IPS-NIHi11 (cell line): ENCODE measurements at regions not wholly inside any gene's neighbourhood (a gene's known extent, or its start where the extent isn't known, plus 50 kb on each side); places are given as distances from the start of the nearest gene placed in this dataset.
A peak's percentile ranks its signal among the peaks of the same experiment; 100 is the strongest.

Experiments
- DNase-seq: peaks from one replicate; pipeline ENCODE4 v3.0.0; 2012; ENCODE audit warnings: mixed read lengths, low spot score

DNA sequence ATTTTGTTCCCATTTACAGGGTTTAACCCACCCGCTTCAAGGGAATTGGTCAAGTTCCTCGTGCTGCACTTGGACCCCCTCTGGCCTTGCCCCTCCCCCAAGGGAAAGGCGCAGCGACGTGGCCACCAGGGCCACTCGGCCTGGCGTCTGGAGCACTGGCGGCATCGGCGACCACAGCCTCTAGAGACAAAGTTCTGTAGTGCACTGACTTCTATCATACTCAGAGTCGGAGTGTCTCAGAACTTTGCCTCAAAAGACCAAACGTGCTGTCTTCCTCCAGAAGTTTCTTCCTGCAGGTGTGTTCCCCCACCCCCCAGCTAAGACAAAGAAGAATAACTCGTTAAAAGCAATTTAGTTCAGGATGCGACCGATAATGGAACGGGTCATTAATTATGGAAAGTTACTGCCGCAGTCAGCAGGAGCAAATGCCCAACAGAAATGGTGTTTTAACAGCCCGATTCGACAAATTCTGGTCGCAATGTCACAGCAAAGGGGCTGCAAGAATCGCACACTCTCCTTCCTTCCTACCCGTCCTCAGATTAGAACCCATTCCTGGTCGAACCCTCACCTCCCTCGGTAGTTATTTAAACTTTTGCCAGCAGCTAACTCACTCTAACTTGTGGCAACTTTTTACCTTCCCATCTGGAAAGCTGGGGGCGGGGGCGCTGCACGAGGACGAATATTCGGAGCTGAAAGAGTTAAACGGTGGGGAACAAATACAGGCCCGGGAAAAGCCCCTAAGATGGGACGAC is 202.1 kb upstream of the NFE2L3 start:
- peak; percentile 37 for DNase-seq

DNA sequence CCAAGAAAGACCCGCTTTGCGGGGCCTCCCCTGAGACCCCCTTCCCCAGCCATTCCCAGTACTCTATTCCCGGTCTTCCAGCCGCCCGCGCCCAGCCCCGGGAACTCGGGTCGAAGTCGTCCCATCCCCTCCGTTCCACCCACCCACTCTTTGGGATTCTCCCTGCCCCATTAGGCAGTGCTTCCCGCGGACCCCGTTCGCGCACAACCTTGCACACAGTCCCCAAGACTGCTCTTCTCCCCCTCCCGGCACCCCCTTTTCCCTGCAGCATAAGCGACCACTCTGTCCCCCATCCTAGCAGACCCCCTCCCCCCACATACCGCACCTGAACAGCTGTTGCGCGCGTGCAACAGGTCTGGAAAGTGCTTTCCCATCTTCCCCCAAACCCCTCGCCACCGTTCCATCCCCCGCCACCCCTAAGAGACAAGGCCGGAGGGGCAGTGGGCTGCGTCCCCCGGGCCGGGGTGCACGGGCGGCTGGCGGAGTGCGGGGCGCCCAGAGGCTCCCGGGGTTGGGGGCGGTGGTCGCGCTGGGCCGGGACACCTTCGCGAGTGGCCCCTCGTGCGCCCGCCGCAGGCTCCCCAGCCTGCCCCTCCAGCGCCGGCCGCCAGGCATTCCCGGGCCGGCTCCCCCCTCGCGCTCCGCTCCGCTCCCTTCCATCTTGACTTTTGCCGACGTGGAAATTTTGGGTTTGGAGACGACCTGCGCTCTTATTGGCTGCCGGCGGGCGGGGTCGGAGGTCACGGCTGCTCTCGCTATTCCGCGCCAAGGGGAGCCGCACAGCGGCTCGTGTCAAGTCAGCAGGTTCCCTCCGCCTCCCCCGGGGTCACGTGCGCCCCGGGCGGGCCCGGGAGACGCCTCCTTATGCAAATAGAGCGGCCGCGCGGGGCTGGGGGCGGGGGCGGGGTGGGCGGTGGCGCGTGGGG is 201.2 kb upstream of the NFE2L3 start:
- DNase-seq: peak; percentile 93

DNA sequence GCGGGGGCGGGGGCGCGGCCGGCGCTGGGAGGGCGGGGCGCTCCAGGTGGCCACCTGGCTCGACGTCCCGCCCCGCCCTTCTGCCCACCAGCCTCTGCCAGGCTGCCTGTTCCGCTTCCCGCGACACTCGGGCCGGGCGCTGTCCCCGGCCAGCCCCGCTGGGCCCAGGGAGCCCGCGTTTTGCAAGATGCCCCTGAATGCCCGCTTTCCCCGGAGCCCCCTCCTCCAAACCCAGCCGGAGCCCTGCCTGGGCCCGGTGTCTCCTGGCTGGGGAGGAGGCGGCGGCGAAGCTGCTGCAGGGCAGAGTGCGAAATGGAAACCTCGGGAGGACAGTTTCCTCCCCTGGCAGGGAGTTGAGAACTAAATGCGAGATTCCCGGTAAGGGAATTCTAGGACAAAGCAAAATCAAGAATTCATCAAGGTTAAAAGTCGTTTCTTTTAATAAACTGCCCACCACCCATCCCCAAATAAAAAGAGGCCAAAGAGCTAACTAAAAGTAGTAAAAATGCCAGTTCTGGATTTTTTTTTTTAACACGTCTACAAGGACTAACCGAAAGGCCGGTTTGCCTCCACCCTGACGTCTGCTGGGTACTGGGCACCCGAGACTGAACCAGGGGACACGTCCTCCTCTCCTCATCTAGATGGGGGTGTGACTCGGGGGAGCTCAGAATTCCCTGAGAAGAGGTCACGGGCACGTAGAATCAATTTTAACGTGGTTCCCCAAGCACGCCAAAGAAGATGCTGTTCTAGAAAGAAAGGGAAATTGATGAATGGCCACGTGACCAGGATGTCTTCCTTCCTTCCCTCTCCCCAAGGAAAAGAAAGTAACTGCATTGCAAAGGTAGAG is 200.4 kb upstream of the NFE2L3 start:
- DNase-seq: no peak

DNA sequence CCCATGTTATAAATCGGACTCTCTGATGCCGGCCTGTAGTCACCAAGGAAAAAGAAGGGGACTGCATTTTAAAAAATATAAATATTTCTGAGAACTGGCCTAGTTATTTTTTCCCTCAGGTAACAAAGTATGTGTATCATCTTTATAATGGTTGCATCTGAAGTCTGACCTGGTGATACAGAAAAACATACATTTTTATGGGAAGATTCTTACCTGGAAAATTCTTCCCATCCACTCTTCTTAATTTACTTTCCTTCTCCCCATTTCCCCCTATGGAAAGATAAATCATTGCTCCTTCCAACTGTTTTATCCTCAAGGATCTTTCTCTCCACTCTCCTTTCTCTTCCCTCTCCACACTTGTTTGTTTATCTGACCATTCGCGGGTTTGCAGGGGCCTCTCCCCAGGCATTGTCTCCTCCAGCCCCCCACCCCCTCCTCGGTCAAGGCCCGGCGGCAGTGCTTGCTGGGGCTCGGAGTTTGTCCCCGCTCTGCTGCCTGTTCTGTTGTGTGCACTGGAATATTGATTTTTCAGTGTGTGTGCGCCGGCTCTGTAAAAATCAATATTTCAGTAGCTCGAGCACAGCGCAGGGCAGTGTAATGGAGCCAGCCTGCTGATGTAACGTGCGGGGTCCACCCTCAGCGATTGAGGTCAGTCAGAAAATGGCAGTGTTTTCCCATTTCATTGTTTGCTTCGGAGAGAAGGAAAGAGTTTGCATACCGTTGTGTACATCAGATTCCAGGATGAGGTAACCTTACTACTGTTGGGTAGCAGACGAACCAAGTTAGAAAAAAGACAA is 199.5 kb upstream of the NFE2L3 start:
- DNase-seq: no peak

DNA sequence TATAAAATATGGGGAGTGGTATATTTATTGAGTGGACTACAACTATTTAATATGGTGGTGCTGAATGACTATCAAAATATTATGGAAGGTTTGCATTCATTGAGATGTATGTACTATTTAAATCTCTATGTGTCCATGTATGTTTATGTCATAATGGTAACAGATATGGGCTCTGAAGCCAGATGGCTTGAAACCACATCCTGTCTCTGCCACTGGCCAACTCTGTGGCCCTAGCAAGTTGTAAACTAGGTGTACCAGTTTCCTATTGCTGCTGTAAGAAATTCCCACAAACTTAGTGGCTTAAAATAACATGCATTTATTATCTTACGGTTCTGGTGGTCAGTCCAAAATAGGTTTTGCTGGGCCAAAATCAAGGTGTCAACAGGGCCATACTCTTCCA is 198.1 kb upstream of the NFE2L3 start:
- no peak for DNase-seq

DNA sequence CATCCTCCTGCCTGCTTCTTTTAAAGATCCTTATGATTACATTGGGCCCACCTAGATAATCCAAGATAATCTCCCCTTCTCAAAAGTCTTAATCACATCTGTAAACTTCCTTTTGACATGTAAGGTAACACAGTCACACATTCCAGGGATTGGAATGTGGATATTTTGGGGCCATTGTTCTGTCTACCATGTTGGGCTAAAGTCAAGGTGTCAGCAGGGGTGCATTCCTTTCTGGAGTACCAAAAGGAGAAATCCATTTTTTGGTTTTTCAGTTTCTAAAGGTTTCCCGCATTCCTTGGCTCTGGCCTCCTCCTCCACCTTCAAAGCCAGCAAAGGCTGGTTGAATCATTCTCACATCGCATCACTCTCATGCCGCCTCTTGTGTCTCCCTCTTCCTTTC is 197.6 kb upstream of the NFE2L3 start:
- no peak for DNase-seq

DNA sequence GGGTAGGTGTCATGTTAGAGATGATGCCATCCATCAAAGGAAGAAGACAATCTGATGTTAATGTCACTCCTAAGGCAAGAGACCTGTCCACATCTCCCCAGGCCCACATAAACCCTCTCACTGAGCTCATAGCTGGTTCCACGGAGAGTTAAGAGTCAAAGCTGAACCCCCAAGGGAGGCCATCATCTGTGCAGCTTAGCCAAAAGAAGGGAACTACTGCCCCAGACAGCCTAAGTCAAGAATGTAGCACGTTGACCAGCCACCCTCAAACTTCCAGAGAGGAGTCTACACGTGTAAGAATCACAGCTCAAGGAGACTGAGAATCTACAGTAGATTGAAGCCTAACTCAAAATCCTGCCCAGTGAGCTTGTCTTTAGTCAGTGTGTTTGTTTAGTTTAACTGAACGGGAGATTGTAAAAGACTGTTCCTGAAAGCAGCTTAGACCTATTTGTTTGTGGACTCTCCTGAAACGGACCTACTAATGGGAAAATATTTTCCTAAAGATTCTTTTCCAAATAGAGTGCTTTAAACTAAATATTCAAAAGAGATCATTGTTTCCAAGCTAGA is 192.7 kb upstream of the NFE2L3 start:
- DNase-seq: no peak

DNA sequence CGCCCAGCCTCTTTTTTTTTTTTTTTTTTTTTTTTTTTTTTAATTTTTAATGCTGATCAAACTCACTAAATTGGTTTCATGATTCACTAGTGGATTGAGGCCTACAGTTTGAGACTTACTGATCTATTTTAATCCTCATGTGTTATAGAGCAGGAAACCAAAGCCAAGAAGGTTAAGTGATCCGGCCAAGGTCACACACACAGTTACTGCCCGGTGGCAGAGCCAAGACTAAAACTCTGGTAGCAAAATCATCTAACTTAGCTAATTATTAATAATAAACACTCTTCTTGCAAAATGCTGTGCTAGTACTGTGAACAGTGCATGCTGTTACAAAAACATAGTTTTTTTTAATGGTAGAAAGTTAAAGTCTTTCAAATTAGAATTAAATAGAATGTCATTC is 188.3 kb upstream of the NFE2L3 start:
- DNase-seq: no peak

DNA sequence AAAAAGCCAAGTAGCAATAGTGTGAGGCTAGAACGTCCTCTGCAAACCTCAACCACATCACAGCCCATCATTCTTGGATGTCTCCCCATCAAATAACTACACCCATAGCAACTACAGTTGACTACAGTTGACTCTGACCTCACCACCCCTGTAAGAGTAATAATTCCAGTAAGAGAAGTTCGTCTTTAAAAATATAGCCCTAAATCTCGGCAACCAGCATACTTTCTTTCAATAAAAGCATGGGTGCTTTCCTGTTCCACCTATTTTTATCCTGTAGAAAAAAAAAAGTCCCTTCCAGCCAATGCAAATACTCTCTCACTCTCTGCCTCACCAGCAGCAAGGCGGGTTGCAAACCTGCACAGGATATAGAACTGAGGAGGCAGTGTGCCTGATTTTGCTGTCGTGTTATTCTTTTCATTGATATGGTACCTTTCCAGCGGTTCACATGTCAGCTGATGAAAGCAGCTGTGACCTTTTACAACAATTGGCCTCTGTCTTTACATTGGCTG is 187.5 kb upstream of the NFE2L3 start:
- DNase-seq: no peak

DNA sequence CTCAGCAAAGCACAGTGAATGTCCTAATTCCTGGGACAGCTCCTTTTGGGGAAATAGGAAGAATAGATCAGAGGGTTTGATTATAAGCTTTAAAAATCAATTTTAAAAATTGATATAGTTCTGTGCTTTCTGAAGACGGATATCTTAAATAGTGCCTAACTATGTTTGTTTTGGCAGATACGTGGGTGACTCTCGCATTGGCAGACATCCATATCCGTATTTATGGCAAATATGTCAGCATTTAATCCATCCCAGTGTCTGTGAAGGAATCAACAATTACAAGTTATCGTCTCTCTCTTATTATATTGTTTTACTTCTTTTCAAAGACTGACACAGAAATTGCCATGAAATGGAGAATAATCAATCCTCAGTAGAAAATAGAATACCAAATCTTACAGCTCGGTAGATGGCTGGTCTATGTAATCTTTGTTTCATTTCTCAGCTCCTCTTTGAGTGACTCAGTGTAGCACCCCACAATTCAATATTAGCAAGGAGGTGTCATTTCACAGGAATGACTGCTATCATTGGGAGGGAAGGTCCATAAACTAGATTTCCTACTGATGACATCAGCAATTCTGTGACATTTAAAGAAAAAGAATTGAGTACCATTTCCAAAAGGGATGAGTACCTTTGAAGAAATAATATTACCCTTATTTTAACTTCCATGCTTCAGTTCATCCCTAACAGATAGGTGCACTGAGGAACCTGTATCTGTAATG is 186.4 kb upstream of the NFE2L3 start:
- DNase-seq: no peak

DNA sequence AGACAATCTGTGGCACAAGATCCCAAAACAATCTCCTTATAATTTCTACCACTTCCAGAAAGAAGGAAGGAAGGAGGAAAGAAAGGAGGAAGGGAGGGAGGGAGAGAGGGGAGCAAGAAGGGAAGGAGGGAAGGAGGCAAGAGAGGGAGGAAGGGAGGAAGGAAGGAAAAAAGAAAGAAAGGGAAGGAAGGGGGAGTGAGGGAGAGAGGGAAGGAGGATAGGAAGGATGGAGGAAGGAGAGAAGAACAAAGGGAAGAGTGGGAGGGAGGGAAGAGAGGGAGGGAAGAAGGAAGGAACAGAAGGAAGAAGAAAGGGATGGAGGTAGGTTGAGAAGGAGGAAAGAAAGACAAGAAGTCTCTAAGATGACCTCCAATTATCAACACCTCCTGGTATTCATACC is 185.5 kb upstream of the NFE2L3 start:
- no peak for DNase-seq

DNA sequence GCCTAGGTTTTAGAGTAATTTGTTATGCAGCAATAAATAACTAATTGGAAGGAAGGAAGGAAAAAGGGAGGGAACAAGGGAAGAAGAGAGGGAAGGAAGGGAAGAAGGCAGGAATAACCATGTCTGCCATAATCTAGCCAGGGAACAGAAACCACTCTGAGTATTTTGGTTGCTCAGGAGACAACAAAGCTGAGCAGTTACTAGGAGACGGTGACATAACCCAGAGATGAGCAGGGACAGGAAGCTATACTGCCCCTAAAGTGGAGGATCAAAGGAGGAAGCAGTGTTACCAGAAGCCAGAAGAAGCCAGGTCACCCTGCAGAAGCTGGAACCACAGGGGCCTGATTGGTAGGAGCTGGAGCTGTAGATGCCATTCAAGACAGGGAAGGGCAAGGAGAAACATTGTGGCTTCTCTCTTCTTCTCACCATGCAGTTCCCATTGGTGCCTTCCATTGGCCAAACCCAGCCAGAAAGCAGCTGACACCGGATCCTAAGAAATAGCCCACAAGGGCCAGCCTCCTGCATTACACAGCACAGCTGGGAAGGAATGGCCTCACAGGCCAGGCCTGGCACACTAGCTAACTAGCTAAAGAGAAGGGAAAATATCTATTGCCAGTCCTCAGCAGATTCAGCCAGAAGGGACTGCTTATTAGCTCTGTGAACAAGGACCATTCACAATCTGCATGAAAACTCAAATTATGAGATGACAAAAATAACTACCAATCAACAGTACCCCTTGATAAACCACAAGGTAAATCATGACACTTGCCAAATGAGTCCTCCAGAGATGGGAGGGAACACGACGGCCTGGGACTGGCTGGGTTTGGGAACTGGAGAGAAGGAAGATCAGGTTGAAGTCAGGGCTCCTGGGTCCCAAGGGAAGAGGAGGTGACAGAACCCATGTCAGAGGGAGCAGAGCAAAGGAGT is 184.5 kb upstream of the NFE2L3 start:
- no peak for DNase-seq

DNA sequence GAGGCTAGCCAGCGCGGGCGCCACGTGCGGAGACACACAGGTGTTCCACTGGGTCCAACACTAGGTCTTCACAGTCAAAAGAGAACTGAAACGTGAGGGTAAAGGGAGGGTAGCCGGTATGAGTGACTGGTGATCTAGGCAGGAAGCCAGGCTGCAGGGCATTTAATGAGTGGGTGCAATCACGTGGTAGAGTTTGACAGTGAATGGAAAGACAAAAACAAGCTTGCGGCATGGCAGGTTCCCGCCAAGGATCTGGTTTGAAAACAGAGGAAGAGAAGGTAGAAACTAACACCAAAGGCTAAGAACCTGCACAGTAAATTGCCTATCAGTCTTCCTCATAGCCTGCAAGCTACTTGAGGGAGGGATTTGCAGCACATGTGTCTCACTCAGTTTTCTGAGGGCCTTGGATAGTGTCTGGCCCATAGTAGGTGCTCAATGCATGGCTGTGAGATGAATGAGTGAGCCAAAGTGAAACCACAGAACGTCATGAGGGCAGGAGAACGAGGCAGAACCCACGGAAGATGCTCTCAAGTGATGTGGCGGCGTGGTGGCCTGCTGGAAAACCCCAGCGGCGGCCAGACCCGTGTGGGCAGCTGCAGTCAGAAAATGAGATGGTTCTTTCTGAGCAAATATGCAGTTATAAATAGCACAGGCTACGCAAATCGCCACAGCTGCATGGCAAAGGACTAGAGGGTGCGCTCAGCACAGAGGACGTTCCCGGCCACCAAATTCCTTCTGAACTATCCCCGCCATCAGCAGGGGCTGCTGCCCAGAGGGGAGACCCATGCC is 183.6 kb upstream of the NFE2L3 start:
- no peak for DNase-seq

DNA sequence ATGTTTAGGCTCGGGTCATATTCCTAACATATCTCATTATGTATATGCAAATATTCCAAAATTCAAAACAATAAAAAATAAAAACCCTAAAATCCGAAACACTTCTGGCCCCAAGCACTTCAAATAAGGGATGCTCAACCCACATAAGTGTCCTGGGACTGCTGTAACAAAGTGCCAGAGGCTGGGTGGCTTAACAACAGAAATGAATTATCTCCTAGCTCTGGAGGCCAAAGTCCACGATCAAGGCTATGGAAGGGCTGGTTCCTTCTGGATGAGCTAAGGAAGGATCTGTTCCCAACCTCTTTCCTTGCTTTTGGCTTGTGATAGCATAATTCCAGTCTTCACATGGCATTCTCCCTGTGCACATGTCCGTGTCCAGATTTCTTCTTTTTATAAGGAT is 181.6 kb upstream of the NFE2L3 start:
- DNase-seq: no peak

DNA sequence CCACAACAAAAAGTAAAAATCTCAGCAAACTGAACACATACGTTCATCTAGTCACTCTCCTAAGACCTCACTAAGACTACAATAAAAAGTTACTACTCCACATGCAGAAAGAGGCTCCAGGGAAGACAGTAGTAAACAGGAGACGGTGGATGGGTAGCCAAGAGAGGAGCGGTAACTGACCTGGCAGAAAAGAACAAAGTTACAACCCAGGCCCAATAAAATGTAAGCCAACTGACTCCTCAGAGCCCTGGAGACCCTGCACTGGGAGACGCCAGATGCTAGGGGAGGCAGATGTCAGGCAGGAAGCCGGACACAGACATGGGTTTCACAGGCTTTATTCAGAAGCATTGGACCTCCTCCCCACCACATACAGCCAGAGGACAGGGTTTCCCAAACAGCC is 181.1 kb upstream of the NFE2L3 start:
- no peak for DNase-seq

DNA sequence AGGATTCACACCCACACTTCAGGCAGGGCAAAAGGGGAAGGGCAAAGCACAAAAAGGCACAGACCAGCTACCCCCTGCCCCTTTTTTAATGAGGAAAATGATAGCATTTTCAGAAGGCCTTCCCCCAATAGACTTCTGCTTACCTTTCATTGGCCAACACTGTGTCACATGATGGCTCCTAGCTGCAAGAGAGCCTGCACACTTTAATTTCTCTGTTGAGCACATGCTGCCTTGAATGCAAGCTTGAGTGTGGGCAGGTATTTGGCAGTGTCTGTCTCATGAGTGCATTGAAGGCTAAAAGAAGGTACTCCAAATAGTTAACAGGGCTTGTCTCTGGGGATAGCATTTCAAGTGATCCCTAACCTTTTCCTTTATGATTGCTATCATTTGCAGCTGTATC is 175.4 kb upstream of the NFE2L3 start:
- no peak for DNase-seq

DNA sequence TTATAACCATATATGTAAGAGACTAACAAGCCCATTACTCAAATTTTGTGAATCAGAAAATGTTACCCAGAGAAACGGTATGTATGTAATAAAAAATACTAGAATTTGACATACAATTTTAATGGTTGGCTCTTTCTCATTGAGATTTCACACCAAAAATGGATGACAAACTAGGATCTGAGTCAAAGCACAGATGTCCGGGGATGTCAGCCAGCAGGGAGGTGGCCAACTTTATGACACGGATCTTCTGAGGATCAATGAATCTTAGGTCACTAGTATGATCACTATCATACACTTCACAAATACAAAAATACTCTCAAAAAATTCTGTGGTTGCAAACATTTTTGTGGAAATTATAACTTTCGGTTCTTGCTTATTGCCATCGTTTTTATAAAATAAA is 173.5 kb upstream of the NFE2L3 start:
- DNase-seq: no peak

DNA sequence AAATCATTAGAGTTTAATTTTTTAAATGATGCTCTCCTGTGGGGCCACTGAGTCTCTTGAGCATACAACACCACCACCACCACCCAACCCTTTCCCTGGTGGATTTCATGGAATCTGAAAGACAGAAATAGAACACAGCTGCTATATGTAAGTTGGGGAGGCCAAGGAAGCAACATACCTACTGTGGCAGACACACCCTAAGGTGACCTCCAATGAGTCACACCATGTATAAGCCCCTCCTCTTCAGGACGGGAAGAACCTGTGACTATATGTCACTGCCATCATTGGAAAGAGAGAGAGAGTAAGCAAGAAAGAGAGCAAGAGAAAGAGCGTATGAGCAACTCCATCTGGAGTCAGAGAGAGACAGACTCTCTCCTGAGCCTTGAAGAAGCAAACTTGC is 172.4 kb upstream of the NFE2L3 start:
- no peak for DNase-seq

DNA sequence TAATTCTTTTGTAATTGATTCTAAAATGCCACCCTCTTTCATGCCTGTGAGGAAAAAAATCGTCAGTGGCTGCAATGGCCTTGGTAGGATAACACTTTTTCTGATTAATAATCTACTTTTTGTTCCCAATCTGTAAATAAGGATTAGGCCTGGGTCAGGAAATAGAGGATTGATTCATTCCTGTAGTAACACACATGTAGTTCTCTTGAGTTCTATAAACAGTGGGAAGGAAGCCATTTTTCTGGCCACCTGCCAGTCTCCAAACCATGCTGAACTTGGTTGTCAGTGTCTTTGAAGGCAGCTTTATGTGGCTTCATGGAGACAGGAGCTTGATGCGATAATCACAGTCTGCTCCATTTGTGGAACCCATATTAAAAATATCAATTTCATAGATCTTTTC is 169.3 kb upstream of the NFE2L3 start:
- no peak for DNase-seq
